DND-41 (cell line): ENCODE measurements at regions not wholly inside any gene's neighbourhood (a gene's known extent, or its start where the extent isn't known, plus 50 kb on each side); places are given as distances from the start of the nearest gene placed in this dataset.

Experiments
- EZH2 ChIP-seq: IDR thresholded peaks from 3 replicates; pipeline ENCODE4 v1.6.1; 2012; ENCODE audit warnings: borderline replicate concordance, low read depth, mild to moderate bottlenecking, moderate library complexity, low read length, inconsistent platforms; ENCODE audit not compliant: severe bottlenecking
- TF ChIP-seq, protein P1 (sequence below): IDR thresholded peaks from 2 replicates; pipeline ENCODE4 v1.5.1; 2012; ENCODE audit warnings: borderline replicate concordance, low read length, moderate library complexity, mild to moderate bottlenecking; ENCODE audit not compliant: poor library complexity, severe bottlenecking; ENCODE audit errors: extremely low read depth

DNA sequence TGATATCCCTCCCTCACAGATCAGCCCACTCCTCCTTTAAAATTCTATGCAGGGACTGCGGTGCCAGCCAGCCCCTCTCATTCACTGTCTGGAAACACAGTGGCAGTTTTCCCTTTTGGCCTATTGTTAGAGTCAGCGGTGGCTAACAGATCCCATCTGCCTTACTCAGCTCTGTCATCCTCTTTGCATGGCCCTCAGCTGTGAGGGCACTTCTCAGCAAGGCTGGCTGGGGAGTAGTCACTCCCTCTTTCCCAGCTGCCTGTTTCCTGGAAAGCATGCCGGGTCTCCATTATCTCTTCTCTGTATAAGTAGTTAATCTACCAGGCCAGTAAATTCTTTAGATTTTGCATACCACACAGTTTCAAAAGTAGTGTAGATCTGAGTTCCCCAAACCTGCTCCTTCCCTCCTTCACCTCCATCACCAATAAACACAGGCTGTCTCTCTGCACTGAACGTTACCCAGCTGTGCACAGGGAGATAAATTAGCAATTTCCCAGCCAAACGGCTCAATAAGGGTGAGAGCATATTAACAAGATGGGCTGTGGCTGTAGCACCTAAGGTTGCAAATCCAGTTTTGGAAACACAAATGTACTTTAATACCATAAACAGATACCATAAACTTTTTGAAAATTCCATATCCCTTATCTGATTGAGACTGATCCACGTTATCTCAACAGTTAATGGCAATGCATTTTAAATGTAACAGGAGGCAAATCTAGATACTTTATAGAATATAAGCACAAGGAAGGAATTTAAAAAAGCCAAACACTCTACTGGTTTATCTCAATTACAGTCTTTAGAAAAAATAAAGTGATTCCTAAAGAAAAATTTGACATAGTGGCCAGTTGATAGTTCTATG lies 229.3 kb downstream of the ANKRD50 start:
- TF ChIP-seq, protein P1, sequence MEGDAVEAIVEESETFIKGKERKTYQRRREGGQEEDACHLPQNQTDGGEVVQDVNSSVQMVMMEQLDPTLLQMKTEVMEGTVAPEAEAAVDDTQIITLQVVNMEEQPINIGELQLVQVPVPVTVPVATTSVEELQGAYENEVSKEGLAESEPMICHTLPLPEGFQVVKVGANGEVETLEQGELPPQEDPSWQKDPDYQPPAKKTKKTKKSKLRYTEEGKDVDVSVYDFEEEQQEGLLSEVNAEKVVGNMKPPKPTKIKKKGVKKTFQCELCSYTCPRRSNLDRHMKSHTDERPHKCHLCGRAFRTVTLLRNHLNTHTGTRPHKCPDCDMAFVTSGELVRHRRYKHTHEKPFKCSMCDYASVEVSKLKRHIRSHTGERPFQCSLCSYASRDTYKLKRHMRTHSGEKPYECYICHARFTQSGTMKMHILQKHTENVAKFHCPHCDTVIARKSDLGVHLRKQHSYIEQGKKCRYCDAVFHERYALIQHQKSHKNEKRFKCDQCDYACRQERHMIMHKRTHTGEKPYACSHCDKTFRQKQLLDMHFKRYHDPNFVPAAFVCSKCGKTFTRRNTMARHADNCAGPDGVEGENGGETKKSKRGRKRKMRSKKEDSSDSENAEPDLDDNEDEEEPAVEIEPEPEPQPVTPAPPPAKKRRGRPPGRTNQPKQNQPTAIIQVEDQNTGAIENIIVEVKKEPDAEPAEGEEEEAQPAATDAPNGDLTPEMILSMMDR = no peak
- no peak for TF ChIP-seq EZH2
